Stimulated activated CD8-positive, alpha-beta memory T cell treated with anti-CD3 and anti-CD28 coated beads, Interleukin-15, amount 100 ng/mL, for 24 hours (primary cell): ENCODE measurements at regions not wholly inside any gene's neighbourhood (a gene's known extent, or its start where the extent isn't known, plus 50 kb on each side); places are given as distances from the start of the nearest gene placed in this dataset.
"Not testable (repeated sequence)": the region's sequence is repeated elsewhere in the genome, so short reads cannot be mapped to it uniquely, and the experiment has no call there.

Experiments
- DNase-seq: peaks from one replicate; pipeline ENCODE4 v3.0.0-alpha.2; 2020; ENCODE audit warnings: low read depth

GRCh38 chr20:26216025-26216424 is 519.4 kb upstream of the ZNF337 start:
- no peak for DNase-seq

GRCh38 chr20:26214991-26215390 is 518.3 kb upstream of the ZNF337 start:
- no peak for DNase-seq

- peak; percentile 1 for DNase-seq
Observed at GRCh38 chr20:26209171-26209941, 512.7 kb upstream of the ZNF337 start.

- peak; percentile 3 for DNase-seq
Observed at GRCh38 chr20:26208296-26209091, 511.8 kb upstream of the ZNF337 start.

GRCh38 chr20:26207967-26208295 is 511.3 kb upstream of the ZNF337 start:
- peak; percentile 0 for DNase-seq

GRCh38 chr20:26207237-26207966 is 510.7 kb upstream of the ZNF337 start:
- DNase-seq, result no peak

GRCh38 chr20:26205350-26205749 is 508.7 kb upstream of the ZNF337 start:
- DNase-seq, result no peak

GRCh38 chr20:26201026-26201425 is 504.4 kb upstream of the ZNF337 start:
- not testable (repeated sequence) for DNase-seq

GRCh38 chr20:26187329-26187728 is 490.7 kb upstream of the ZNF337 start:
- DNase-seq, result not testable (repeated sequence)

- not testable (repeated sequence) for DNase-seq
Observed at GRCh38 chr20:26183720-26184119, 487.1 kb upstream of the ZNF337 start.

GRCh38 chr20:26181364-26181763 is 484.7 kb upstream of the ZNF337 start:
- not testable (repeated sequence) for DNase-seq

GRCh38 chr20:26171875-26172274 is 475.2 kb upstream of the ZNF337 start:
- not testable (repeated sequence) for DNase-seq

- no peak for DNase-seq
Observed at GRCh38 chr20:26169506-26169905, 472.9 kb upstream of the ZNF337 start.

- DNase-seq, result no peak
Observed at GRCh38 chr20:26167499-26167898, 470.8 kb upstream of the ZNF337 start.

GRCh38 chr20:26163890-26164289 is 467.2 kb upstream of the ZNF337 start:
- no peak for DNase-seq

- not testable (repeated sequence) for DNase-seq
Observed at GRCh38 chr20:26163151-26163550, 466.5 kb upstream of the ZNF337 start.

GRCh38 chr20:26161741-26162140 is 465.1 kb upstream of the ZNF337 start:
- DNase-seq, result not testable (repeated sequence)

GRCh38 chr20:26160916-26161315 is 464.3 kb upstream of the ZNF337 start:
- not testable (repeated sequence) for DNase-seq

- DNase-seq, result no peak
Observed at GRCh38 chr20:26154224-26154623, 457.6 kb upstream of the ZNF337 start.

- DNase-seq, result no peak
Observed at GRCh38 chr20:26135325-26136110, 438.9 kb upstream of the ZNF337 start.

- no peak for DNase-seq
Observed at GRCh38 chr20:26134606-26135005, 438.0 kb upstream of the ZNF337 start.

- DNase-seq, result not testable (repeated sequence)
Observed at GRCh38 chr20:26133794-26134193, 437.1 kb upstream of the ZNF337 start.
